H9 (cell line): ENCODE measurements at regions not wholly inside any gene's neighbourhood (a gene's known extent, or its start where the extent isn't known, plus 50 kb on each side); places are given as distances from the start of the nearest gene placed in this dataset.

ENCODE experiments used
- DNase-seq: peaks from one replicate; pipeline ENCODE4 v3.0.0-alpha.2; 2017
- H2AFZ ChIP-seq: one replicate; pipeline ENCODE4 v1.6.1; 2013; ENCODE audit warnings: mild to moderate bottlenecking, low read length, control low read depth, moderate library complexity
- H2AK5ac ChIP-seq: 2 replicates; pipeline ENCODE4 v1.6.1; 2013; ENCODE audit warnings: low read length, control low read depth, mixed read lengths; ENCODE audit not compliant: insufficient read length
- H2BK120ac ChIP-seq: one replicate; pipeline ENCODE4 v1.6.1; 2013; ENCODE audit warnings: low read depth, mild to moderate bottlenecking, low read length, control low read depth, inconsistent platforms; ENCODE audit not compliant: poor library complexity, severe bottlenecking
- H2BK12ac ChIP-seq: 2 replicates; pipeline ENCODE4 v1.6.1; 2013; ENCODE audit warnings: low read length, control low read depth, mixed read lengths, low read depth; ENCODE audit not compliant: insufficient read length
- H2BK15ac ChIP-seq: 2 replicates; pipeline ENCODE4 v1.6.1; 2013; ENCODE audit warnings: low read depth, low read length, control low read depth
- H2BK20ac ChIP-seq: one replicate; pipeline ENCODE4 v1.6.1; 2013; ENCODE audit warnings: low read depth, mild to moderate bottlenecking, low read length, control low read depth, inconsistent platforms; ENCODE audit not compliant: poor library complexity, severe bottlenecking
- H2BK5ac ChIP-seq: 2 replicates; pipeline ENCODE4 v1.6.1; 2013; ENCODE audit warnings: low read length, control low read depth, mixed read lengths; ENCODE audit not compliant: insufficient read length
- H3K14ac ChIP-seq: 2 replicates; pipeline ENCODE4 v1.6.1; 2013; ENCODE audit warnings: low read length, control low read depth; ENCODE audit not compliant: insufficient read depth
- H3K18ac ChIP-seq: 2 replicates; pipeline ENCODE4 v1.6.1; 2013; ENCODE audit warnings: low read depth, mild to moderate bottlenecking, mixed read lengths, low read length, control low read depth; ENCODE audit not compliant: insufficient read length
- H3K23ac ChIP-seq: 2 replicates; pipeline ENCODE4 v1.6.1; 2013; ENCODE audit warnings: low read length, control low read depth, mixed read lengths, low read depth; ENCODE audit not compliant: insufficient read length
- H3K23me2 ChIP-seq: 2 replicates; pipeline ENCODE4 v1.6.1; 2013; ENCODE audit warnings: low read depth, mild to moderate bottlenecking, mixed read lengths, low read length, control low read depth; ENCODE audit not compliant: insufficient read length, poor library complexity, severe bottlenecking
- H3K27ac ChIP-seq: 2 replicates; pipeline ENCODE4 v1.5.1; 2013; ENCODE audit warnings: low read length, control low read depth, mixed read lengths, low read depth; ENCODE audit not compliant: insufficient read length
- H3K27me3 ChIP-seq: 2 replicates; pipeline ENCODE4 v1.6.1; 2013; ENCODE audit warnings: low read length, control low read depth, inconsistent platforms; ENCODE audit not compliant: insufficient read depth
- H3K4ac ChIP-seq: 2 replicates; pipeline ENCODE4 v1.6.1; 2013; ENCODE audit warnings: low read depth, mild to moderate bottlenecking, control low read depth, inconsistent platforms, low read length, moderate library complexity
- H3K4me1 ChIP-seq: 2 replicates; pipeline ENCODE4 v1.6.1; 2013; ENCODE audit warnings: low read length, control low read depth, inconsistent platforms; ENCODE audit not compliant: insufficient read depth
- H3K4me2 ChIP-seq: 2 replicates; pipeline ENCODE4 v1.6.1; 2013; ENCODE audit warnings: low read length, control low read depth, mixed read lengths; ENCODE audit not compliant: insufficient read length, insufficient read depth
- H3K56ac ChIP-seq: 2 replicates; pipeline ENCODE4 v1.6.1; 2013; ENCODE audit warnings: low read depth, mild to moderate bottlenecking, mixed read lengths, low read length, control low read depth; ENCODE audit not compliant: insufficient read length
- H3K79me1 ChIP-seq: 2 replicates; pipeline ENCODE4 v1.6.1; 2013; ENCODE audit warnings: low read depth, mild to moderate bottlenecking, moderate library complexity, low read length, control low read depth, inconsistent platforms; ENCODE audit not compliant: insufficient read depth, poor library complexity, severe bottlenecking
- H3K79me2 ChIP-seq: 2 replicates; pipeline ENCODE4 v1.6.1; 2013; ENCODE audit warnings: low read length, control low read depth, inconsistent platforms; ENCODE audit not compliant: insufficient read depth
- H3K9ac ChIP-seq: 2 replicates; pipeline ENCODE4 v1.6.1; 2013; ENCODE audit warnings: low read length, control low read depth, mixed read lengths; ENCODE audit not compliant: insufficient read length; ENCODE audit errors: extremely low read depth
- H3K9me3 ChIP-seq: one replicate; pipeline ENCODE4 v1.6.1; 2013; ENCODE audit warnings: low read depth, low read length, inconsistent platforms; ENCODE audit not compliant: control insufficient read depth
- H3T11ph ChIP-seq: one replicate; pipeline ENCODE4 v1.6.1; 2013; ENCODE audit warnings: mild to moderate bottlenecking, low read length, control low read depth, inconsistent platforms
- H4K20me1 ChIP-seq: one replicate; pipeline ENCODE4 v1.6.1; 2013; ENCODE audit not compliant: control insufficient read depth, insufficient read length, insufficient read depth
- H4K5ac ChIP-seq: 2 replicates; pipeline ENCODE4 v1.6.1; 2013; ENCODE audit warnings: low read depth, mild to moderate bottlenecking, mixed read lengths, low read length, control low read depth; ENCODE audit not compliant: insufficient read length
- H4K8ac ChIP-seq: replicated peaks from 2 replicates; pipeline ENCODE4 v1.6.1; 2013; ENCODE audit warnings: low read length, control low read depth, mixed read lengths, low read depth; ENCODE audit not compliant: insufficient read length
- H4K91ac ChIP-seq: 2 replicates; pipeline ENCODE4 v1.6.1; 2013; ENCODE audit warnings: low read depth, mild to moderate bottlenecking, moderate library complexity, mixed read lengths, low read length, control low read depth; ENCODE audit not compliant: insufficient read length
- H3K27ac Mint-ChIP-seq, 3 experiments: 2 replicates in 2 of 3; 3 replicates in 1 of 3; pipeline ENCODE4 v1.8.0; 2020 to 2021; ENCODE audit warnings: mixed read lengths in 3 of 3, mild to moderate bottlenecking in 1 of 3, moderate library complexity in 1 of 3
- H3K27me3 Mint-ChIP-seq: 2 replicates; pipeline ENCODE4 v1.8.0; 2021; ENCODE audit warnings: low read depth, mild to moderate bottlenecking, moderate library complexity, mixed read lengths
- H3K36me3 Mint-ChIP-seq, 3 experiments: 2 replicates in 2 of 3; 3 replicates in 1 of 3; pipeline ENCODE4 v1.8.0; 2020 to 2021; ENCODE audit warnings: low read depth in 3 of 3, mixed read lengths in 3 of 3; ENCODE audit not compliant: insufficient read depth in 1 of 3
- H3K4me1 Mint-ChIP-seq, 2 experiments: 2 replicates each; pipeline ENCODE4 v1.8.0; 2020; ENCODE audit warnings: mixed read lengths in 2 of 2
- H3K4me3 Mint-ChIP-seq, 2 experiments: 2 replicates in 1 of 2; 3 replicates in 1 of 2; pipeline ENCODE4 v1.8.0; 2020 to 2021; ENCODE audit warnings: mild to moderate bottlenecking in 2 of 2, mixed read lengths in 2 of 2, moderate library complexity in 1 of 2
- H3K9me3 Mint-ChIP-seq, 2 experiments: 2 replicates in 1 of 2; 3 replicates in 1 of 2; pipeline ENCODE4 v1.8.0; 2020; ENCODE audit warnings: mild to moderate bottlenecking in 2 of 2, mixed read lengths in 2 of 2, moderate library complexity in 1 of 2
- CTCF ChIP-seq: fragments of 200-600 bp; sonication (generic); conservative IDR thresholded peaks from 3 replicates; pipeline ENCODE4 v1.8.0; 2021; ENCODE audit warnings: antibody characterized with exemption, mild to moderate bottlenecking
- WGBS: extraction: QIAGEN DNeasy Blood & Tissue Kit; methylation state at CpG from one replicate; pipeline ENCODE4 v1.1.7; 2013; ENCODE audit warnings: missing lambda C conversion rate, low lambda C conversion rate, mixed read lengths; ENCODE audit not compliant: insufficient read length; ENCODE audit errors: extremely low coverage; 5-methylcytosine and 5-hydroxymethylcytosine counted together

GRCh38 chr10:28425422-28425821 is 107.5 kb upstream of the WAC start:
- Mint-ChIP-seq H3K27ac (no peak overlapping the region), H3K36me3 (peaks cover 0 to 4% (median 0%) of the 10 kb centered on the region in 3 experiments; a peak in 2 of 7 replicates), H3K27me3 (peaks cover 3% of the 10 kb centered on the region; the same call in 1 of the 2 replicates), H3K9me3 (peaks cover 5% of the 10 kb centered on the region in 2 experiments; a peak in 2 of 5 replicates), H3K4me3 (no peak overlapping the region), H3K4me1 (peaks cover 0 to 3% of the 10 kb centered on the region in 2 experiments; a peak in 3 of 4 replicates)
- Histone ChIP-seq H4K91ac (no peak overlapping the region), H3K9ac (no peak overlapping the region), H3K79me1 (no peaks in the 10 kb centered on the region), H3K18ac (no peak overlapping the region), H2AFZ (no peak overlapping the region), H4K20me1 (no peaks in the 10 kb centered on the region), H3K4me1 (no peaks in the 10 kb centered on the region), H3K56ac (no peak overlapping the region), H2BK15ac (no peak overlapping the region), H3K14ac (no peak overlapping the region), H3K9me3 (no peaks in the 10 kb centered on the region), H2BK20ac (no peak overlapping the region), H2BK12ac (no peak overlapping the region), H4K8ac (no peak overlapping the region), H3K27me3 (no peaks in the 10 kb centered on the region), H3K23me2 (no peaks in the 10 kb centered on the region), H3K79me2 (no peaks in the 10 kb centered on the region), H3K23ac (no peak overlapping the region), H4K5ac (no peak overlapping the region), H2AK5ac (no peak overlapping the region), H3K4me2 (no peak overlapping the region), H2BK5ac (no peak overlapping the region), H3K4ac (no peak overlapping the region), H3T11ph (no peak overlapping the region), H2BK120ac (no peak overlapping the region), H3K27ac (no peak overlapping the region)
- WGBS, result no CpG with 5 or more reads among the region's 3 CpGs
- DNase-seq, result no peak
- no peak for TF ChIP-seq CTCF
